HG03565 (cell line): ENCODE measurements at regions not wholly inside any gene's neighbourhood (a gene's known extent, or its start where the extent isn't known, plus 50 kb on each side); places are given as distances from the start of the nearest gene placed in this dataset.

Source experiments
- ATAC-seq: cut with Tn5 transposase; IDR thresholded peaks from one replicate; pipeline ENCODE4 v1.9.1; 2021; ENCODE audit warnings: mild to moderate bottlenecking, moderate library complexity; ENCODE audit not compliant: unreplicated experiment

DNA sequence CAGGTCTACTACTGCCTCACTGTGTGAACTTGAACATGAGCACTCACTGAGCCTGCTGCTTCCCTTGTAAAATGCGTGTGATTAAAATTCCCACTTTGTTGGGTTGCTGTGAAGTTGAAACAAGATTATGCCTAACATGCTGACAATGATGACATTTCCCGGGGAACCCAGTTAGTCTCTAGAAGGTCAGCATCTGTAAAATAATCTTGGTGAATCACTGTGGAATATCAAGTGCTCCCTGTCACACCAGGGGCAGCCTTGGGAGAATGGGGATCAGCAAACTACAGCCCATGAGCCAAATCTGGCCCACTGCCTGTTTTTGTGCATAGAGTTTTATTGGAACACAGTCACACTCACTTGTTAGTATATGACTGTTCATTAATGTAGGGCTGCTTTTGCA is 335.2 kb downstream of the MIAT start:
- ATAC-seq: no peak

GRCh38 chr22:26993886-26994285 is 336.5 kb downstream of the MIAT start:
- no peak for ATAC-seq

GRCh38 chr22:26994801-26995200 is 337.4 kb downstream of the MIAT start:
- no peak for ATAC-seq

- ATAC-seq: no peak
Observed at GRCh38 chr22:26995235-26995634, 337.8 kb downstream of the MIAT start.

GRCh38 chr22:26996154-26996553 is 338.8 kb downstream of the MIAT start:
- no peak for ATAC-seq

DNA sequence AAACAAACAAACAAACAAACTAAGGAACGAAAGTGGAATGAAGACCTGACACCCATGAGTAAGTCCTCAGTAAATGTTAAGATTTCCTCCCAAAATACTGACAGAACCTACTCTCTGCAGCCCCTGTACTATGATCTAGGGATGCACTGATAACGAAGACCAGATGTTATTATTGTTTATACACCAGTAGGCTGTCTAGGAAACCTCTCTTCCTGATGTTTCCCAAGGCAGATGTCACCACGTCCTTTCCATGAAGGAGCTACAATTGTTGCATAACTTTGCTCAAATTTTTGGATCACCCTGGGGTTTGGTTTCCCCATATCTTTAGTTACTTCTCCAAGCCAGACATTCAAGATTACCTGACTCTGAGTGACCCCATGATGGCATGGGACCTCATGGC is 340.7 kb downstream of the MIAT start:
- no peak for ATAC-seq

DNA sequence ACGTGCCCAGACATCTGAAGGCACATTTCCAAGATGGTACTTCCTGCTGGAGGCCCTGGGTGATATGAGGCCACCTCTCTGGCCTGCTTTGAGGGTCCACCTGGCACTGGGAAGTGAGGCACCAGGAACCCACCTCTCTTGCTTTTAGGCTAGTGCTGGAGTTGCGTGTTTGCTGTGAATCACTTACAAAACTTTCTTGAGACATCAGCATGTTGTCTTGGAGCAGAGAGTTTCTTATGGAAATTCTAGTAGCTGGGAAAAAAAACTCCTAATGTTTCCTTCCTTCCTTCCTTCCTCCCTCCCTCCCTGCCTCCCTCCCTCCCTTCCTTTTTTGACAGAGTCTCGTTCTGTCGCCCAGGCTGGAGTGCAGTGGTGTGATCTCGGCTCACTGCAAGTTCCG is 341.3 kb downstream of the MIAT start:
- no peak for ATAC-seq

GRCh38 chr22:27003297-27003696 is 345.9 kb downstream of the MIAT start:
- no peak for ATAC-seq

- no peak for ATAC-seq
Observed at GRCh38 chr22:27004434-27004833, 347.0 kb downstream of the MIAT start.

- no peak for ATAC-seq
Observed at GRCh38 chr22:27008454-27008853, 351.1 kb downstream of the MIAT start.

GRCh38 chr22:27011133-27011532 is 353.7 kb downstream of the MIAT start:
- ATAC-seq: no peak

DNA sequence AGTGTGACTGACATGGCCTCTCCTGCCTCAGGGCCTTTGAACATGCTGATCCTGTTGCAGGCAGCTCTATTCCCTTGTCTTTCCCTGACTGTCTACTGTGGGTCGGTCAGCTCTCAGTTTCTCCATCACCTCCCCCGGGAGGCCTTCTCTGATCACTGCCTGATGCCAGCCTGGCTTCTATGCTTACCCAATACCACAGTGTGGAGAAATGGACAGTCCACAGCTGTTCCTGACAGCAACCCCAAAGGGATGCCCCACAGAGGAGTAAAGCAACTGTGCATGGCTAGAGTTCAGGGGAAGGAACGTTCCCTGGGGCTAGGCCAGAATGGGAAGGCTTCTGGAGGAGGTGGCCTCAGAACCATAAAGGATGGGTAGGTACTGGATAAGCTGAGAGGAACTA is 354.3 kb downstream of the MIAT start:
- no peak for ATAC-seq

DNA sequence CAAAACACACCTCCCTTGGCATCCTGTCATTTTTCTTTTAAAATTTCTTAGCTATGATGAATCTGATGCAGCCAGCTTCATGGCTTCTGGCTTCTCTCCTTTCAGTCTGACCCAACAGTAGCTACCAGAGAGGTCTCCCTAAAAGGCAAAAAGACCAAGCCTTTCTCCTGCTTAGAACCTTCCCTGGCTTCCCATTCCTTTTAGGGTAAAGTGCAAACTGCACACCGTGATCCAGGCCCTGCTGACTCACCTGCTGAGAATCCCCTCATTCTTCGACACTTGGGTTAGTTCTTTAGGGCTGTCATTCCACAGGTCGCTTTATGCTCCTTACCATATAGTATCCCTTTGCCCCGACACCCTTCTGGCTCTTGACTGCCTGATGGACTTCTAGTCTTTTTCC is 362.4 kb downstream of the MIAT start:
- ATAC-seq: no peak

- ATAC-seq: no peak
Observed at GRCh38 chr22:27022274-27022895, 365.0 kb downstream of the MIAT start.

DNA sequence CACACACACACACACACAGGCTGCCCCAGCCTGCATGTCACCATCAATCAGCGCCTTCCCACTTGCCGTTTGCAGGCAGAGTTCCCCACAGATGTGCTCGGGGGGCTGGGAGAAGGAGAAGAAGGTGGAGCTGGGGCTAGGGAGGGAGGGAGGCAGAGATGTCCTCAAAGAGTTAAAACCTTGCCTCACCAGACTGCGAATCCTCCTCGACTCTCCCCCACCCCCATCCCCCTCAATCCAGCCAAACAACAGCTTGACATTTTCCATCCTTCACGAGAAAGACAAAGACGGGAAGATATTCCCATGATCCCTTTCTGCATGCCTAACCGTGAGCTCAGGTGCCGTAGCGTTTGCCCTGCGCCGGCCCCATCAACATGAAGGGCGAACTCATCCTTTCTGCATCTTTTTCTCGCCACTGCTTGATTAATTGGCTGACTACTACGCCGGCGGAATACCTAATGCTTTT is 365.5 kb downstream of the MIAT start:
- no peak for ATAC-seq

- no peak for ATAC-seq
Observed at GRCh38 chr22:27023591-27023990, 366.2 kb downstream of the MIAT start.

DNA sequence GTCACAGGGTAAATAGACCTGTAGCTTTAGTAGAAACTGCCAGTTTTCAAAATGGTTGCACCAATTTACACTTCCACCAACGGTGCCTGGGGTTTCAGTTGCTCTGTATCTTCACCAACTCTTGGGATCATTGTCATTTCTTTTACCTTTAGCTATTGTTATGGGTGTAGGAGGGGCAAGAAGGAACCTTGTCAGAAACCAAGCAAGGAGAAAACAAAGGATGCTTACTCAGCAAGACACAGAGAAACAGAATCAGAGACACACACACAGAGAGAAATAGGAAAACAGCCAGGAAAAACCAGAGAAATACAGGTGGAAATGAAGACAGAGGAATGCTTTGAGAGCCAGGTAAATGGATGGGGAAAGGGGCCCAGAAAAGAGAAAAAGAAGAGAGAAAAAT is 367.6 kb downstream of the MIAT start:
- no peak for ATAC-seq

- ATAC-seq: no peak
Observed at GRCh38 chr22:27028093-27028492, 370.7 kb downstream of the MIAT start.

DNA sequence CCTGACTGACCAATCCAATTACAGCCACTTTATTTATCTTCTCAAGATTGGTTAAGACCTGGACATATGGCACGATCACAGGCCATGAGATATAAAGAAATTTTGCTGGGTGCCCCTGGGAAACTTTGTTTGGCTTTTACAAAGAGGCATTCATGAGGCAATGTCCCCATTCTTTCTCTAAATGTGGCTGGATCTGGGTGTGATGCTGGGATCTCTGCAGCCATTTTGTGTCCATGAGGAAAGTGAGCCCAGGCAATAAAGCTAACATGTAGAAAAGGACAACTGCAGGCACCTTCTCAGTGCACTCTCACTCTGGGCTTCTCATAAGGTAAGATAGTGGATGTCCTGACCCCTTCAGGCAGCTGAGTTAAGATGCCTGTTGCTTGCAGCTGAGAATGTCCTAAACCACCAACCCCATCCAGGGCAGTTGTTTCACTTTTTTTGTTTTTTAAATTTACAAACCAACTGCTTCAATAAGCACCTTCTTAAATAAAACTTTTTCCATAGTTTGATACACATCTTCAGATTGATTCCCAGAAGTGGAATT is 372.3 kb downstream of the MIAT start:
- no peak for ATAC-seq

DNA sequence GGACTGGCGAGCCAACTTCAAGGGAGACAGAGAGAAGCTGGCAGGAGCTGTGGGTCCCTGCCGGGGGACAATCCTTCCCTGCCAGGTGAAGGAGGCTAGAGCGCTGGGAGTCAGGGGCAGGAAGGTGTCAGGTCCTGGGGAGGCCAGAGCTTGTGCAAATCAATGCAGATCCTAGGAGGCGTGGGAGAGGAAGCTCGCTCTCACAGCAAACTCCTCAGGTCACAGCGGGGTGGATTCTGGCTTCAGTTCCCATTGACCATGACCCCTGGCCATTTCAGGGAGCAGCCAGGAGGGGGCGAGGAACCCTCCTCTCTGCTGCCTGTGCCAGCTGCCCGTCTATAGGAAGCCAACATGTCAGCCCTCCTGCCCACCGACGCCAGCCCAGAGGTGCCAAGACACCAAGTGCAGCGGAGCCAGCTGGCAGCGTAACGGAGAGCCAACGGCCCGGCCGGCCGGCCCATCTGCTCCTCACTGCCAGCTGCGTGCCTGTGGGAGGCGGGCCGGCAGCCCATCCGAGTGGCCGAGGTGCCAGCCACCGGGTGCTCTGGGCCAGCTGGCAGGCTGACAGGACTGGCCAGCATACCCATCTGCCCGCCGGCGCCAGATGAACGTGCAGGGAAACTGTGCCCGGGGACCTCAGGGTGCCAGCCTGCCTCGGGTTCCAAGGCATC is 374.8 kb downstream of the MIAT start:
- ATAC-seq: no peak

DNA sequence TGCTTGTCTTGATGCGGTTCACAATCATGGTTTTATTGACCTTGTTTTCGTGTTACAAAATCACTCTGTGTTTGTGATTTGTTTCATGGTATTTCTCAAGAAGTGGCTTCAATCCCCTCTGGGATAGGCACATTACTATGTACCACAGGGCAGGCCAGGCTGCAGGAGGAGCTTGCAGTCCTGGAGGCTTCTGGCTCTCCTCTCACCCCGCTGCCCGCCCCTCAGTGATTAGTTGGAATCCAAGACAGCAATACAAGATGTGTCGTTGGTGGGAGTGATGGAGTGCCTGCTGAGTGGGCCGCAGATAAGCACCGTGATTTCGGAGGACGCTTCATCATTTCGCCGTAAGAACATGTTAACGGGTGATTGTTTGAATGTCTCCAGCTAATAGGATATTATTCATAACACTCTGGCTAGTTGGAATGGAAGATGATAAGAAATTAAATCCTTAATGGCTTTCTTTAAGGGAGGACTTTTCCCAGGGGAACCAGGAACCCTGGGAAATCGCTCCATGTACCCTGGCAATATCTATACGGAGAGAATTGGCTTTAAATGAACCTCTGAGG is 384.4 kb downstream of the MIAT start:
- ATAC-seq: no peak

- ATAC-seq: no peak
Observed at GRCh38 chr22:27043262-27043661, 385.9 kb downstream of the MIAT start.
